HPDE6-E6E7 (cell line): ENCODE measurements at regions not wholly inside any gene's neighbourhood (a gene's known extent, or its start where the extent isn't known, plus 50 kb on each side); places are given as distances from the start of the nearest gene placed in this dataset.

ENCODE experiments used
- DNase-seq: peaks from one replicate; pipeline ENCODE4 v3.0.0; 2011; ENCODE audit warnings: missing footprints; ENCODE audit errors: extremely low spot score

- DNase-seq, result no peak
Observed at GRCh38 chr3:43950775-43951174, 260.0 kb downstream of the ABHD5 start.

DNA sequence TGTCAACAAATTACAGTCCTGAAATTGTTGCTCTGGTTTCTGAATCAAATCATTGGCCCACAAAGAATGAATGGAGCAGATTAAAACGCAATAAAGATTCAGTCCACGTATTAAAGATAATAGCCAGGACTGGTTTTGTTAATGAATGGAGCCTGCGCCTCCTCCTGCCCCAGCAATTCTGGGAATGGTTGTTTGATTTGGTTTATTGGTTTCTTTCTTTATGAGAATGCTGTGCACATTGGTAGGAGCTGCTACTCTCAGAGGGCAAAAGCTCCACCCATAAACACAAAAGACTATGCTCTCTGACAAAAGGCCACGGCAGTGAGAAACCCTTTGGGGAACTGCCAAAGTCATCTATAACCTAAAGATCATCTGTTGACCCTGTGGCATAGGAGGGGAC lies 261.1 kb downstream of the ABHD5 start:
- DNase-seq, result no peak

- DNase-seq, result no peak
Observed at GRCh38 chr3:43953380-43953779, 262.6 kb downstream of the ABHD5 start.

DNA sequence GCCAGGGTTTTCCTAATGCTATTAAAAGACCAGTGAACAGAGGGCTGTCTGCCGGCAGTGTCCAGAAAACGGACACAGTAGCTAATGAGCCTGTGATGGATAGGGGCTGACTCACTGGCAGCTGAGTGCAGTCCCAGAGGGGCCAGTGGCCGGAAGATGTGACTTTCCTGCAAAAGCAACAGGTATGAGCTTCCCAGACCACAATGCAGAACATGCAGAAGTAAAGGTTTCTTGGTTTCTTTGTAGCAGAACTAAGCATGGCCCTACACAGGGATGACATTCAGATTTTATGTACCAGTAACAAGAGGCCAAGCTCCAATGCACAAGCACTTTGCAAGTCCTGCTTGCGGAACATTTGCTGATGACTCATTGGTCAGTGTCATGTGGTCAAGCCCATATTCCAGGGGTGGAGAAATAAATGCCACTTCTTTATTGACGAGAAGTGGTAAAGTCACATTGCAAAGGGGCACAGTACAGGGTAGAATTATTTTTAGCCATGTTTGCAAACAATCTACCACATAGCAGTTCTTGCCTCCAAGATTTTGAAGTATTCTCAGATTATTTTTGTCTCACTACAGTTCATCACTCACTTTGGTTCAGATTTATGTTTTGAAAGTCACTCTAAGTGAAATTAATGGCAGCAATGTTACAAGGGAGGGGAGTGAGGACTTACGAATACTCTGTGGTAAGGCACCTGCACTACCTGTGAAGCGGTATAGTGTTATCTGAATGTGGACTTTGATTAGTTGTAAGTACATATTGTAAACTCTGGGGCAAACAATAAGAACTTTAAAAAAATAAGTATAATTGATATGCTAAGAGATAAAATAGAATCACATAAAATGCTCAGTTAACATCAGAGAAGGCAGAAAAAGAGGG lies 263.3 kb downstream of the ABHD5 start:
- DNase-seq, result no peak

DNA sequence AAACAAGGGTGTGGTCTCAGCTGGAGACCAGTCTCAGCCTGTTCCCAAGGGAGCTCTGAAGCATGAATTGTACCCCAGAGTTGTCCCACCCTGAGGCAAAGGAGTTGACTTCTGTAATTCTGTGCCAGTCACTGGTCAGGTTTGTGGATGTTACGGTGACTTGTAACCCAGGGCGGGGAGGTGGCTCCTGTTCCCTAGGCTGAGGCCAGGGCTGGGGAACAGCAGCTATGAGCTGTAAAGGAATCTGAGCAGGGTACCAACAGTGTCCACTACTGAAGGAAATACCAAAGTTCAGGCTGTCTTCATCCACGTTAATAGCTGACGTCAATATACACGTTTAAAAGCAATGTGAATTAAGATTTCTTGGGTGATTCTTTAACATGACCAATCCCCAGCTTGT lies 266.2 kb downstream of the ABHD5 start:
- no peak for DNase-seq

- no peak for DNase-seq
Observed at GRCh38 chr3:43957553-43957952, 266.8 kb downstream of the ABHD5 start.

- no peak for DNase-seq
Observed at GRCh38 chr3:43958005-43958770, 267.4 kb downstream of the ABHD5 start.

DNA sequence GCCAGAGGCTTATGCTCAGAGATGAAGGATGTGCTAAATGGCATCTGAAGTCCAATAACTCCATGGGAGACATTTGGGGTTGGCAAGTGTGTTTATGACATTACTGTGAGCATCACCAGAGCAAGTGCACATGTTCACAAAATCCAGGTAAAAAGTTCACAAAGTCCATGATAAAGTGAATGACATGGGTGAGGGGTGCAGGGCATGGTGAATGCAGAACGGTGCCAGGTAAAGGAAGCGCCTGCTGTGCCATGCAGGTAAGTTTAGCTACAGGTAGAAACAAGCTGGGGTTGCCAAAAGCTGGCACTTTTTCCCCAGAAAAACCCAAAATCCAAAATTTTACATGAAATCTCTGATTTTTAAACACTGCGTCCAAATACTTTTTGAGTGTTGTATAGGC lies 268.2 kb downstream of the ABHD5 start:
- DNase-seq, result no peak

- no peak for DNase-seq
Observed at GRCh38 chr3:43959498-43960447, 269.0 kb downstream of the ABHD5 start.

GRCh38 chr3:43960448-43960840 lies 269.7 kb downstream of the ABHD5 start:
- DNase-seq, result no peak

GRCh38 chr3:43962043-43962442 lies 271.3 kb downstream of the ABHD5 start:
- no peak for DNase-seq

GRCh38 chr3:43963208-43963607 lies 272.5 kb downstream of the ABHD5 start:
- DNase-seq, result no peak

DNA sequence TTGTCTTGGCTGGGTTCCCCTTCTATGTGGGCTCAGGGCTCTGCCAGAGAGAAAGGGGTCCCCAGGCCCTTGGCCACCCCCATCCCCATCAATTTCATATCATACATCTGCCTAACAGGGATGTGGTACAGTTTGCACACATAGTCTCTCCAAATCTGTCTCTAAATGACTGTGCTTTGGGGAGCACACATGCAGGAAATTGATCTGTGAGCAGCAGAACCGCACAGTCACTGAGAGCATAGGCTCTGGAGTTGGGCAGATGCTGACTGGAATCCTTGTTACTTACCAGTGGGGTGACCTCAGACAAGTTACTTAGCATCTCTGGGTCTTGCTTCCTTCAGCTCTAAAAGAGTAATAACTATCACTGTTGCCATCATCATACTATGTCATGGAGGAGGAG lies 273.9 kb downstream of the ABHD5 start:
- DNase-seq, result no peak

- DNase-seq, result no peak
Observed at GRCh38 chr3:43965656-43966055, 274.9 kb downstream of the ABHD5 start.

DNA sequence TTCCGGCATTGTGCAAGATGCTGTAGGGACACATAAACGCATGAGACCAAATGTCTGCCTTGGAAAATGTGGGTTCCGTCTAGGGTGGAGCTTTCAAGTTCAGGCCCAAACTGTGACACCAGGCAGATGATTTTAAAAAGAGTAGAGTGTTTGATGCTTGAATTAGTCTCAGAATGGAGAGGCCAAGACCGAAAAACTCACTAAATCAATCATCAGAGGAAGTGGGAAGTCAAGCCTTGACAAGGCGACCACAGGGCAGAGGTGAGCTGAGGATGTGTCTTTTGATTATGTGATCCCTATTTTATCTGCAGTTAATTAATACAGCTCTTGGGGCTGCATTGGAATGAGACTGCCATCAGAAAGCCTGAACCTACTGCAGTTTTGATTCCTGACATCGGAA lies 275.4 kb downstream of the ABHD5 start:
- DNase-seq, result no peak

- DNase-seq, result no peak
Observed at GRCh38 chr3:43966530-43966929, 275.2 kb upstream of the TOPAZ1 start.

GRCh38 chr3:43968465-43968864 lies 273.2 kb upstream of the TOPAZ1 start:
- DNase-seq, result no peak

DNA sequence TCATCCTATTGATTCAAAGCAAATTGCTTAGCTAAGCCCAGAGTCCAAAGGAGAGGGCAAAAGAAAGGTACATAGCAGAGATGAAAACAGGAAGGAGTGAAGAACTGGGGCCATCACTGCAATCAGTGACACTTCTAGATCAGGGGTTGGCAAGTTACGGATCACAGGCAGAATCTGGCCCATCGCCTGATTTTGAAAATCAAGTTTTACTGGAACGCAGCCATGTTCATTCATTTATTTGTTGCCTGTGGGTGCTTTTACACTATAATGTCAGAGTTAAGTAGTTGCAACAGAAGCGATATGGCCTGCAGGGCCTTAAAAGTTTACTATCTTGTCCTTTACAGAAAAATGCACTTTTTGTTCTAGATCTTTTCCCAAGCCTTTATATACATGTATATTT lies 271.7 kb upstream of the TOPAZ1 start:
- no peak for DNase-seq

- no peak for DNase-seq
Observed at GRCh38 chr3:43970351-43970750, 271.3 kb upstream of the TOPAZ1 start.

DNA sequence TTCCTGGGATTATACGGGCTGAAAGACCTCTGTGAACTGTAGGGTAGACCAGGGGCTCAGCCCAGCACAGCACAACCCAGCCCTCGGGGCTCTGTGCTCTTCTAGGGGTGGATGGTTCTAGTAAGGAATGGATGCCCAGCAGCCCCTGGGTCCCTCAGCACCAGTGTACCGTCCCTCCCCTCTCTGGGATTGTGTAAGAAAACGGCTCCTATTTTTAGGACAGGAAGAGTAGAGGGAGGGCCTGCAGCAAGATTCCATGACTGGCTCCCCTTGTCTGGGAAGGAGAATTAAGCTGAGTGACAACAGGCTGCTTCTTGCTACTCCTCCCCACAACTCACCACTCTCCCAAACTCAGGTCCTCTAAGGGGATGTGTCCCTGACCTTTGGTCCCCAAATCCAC lies 270.8 kb upstream of the TOPAZ1 start:
- DNase-seq, result no peak

GRCh38 chr3:43971486-43971885 lies 270.2 kb upstream of the TOPAZ1 start:
- no peak for DNase-seq

GRCh38 chr3:43978708-43979107 lies 263.0 kb upstream of the TOPAZ1 start:
- no peak for DNase-seq
